ENCODE measurements at regions not wholly inside any gene's neighbourhood (a gene's known extent, or its start where the extent isn't known, plus 50 kb on each side); places are given as distances from the start of the nearest gene placed in this dataset.

GRCh38 chr5:30121043-30121442 is 1072.4 kb upstream of the CDH6 start:
- no peak for TF ChIP-seq CTCF (IDR thresholded peaks at IDR 0.05; ENCODE audit: insufficient read depth, low read depth, low read length, missing control alignments)

GRCh38 chr5:30117135-30117534 is 1076.4 kb upstream of the CDH6 start:
- no peak for TF ChIP-seq CTCF (IDR thresholded peaks at IDR 0.05; ENCODE audit: insufficient read depth, low read depth, low read length, missing control alignments)
- H3K4me3 ChIP-seq (ENCODE audit: low read length) = no peak overlapping the region
- no peak for DNase-seq (ENCODE audit: low read depth)

More at GRCh38 chr5:30121043-30121442, 1072.4 kb upstream of the CDH6 start:
- H3K4me3 ChIP-seq (ENCODE audit: low read length) = no peak overlapping the region
- DNase-seq (ENCODE audit: low read depth) = no peak

- no peak for TF ChIP-seq CTCF (IDR thresholded peaks at IDR 0.05; ENCODE audit: insufficient read depth, low read depth, low read length, missing control alignments)
- no peak overlapping the region for H3K4me3 ChIP-seq (ENCODE audit: low read length)
- DNase-seq (ENCODE audit: low read depth) = no peak
These were observed 1079.9 kb upstream of the CDH6 start for GRCh38 chr5:30113542-30113941.

- TF ChIP-seq CTCF (IDR thresholded peaks at IDR 0.05; ENCODE audit: insufficient read depth, low read depth, low read length, missing control alignments) = no peak
- DNase-seq (ENCODE audit: low read depth) = no peak
- no peak overlapping the region for H3K4me3 ChIP-seq (ENCODE audit: low read length)
These were observed 1080.6 kb upstream of the CDH6 start for GRCh38 chr5:30112867-30113266.

- H3K4me3 ChIP-seq (ENCODE audit: low read length) = no peak overlapping the region
- DNase-seq (ENCODE audit: low read depth) = no peak
- TF ChIP-seq CTCF (IDR thresholded peaks at IDR 0.05; ENCODE audit: insufficient read depth, low read depth, low read length, missing control alignments) = no peak
These were observed 1085.4 kb upstream of the CDH6 start for GRCh38 chr5:30108051-30108450.

- DNase-seq (ENCODE audit: low read depth) = no peak
These were observed 1086.9 kb upstream of the CDH6 start for GRCh38 chr5:30106596-30106995.

More at GRCh38 chr5:30106596-30106995, 1086.9 kb upstream of the CDH6 start:
- H3K4me3 ChIP-seq (ENCODE audit: low read length) = no peak overlapping the region
- TF ChIP-seq CTCF (IDR thresholded peaks at IDR 0.05; ENCODE audit: insufficient read depth, low read depth, low read length, missing control alignments) = no peak

All from epithelial cell of esophagus (primary cell).